Fibroblast of pulmonary artery (primary cell): ENCODE measurements at regions not wholly inside any gene's neighbourhood (a gene's known extent, or its start where the extent isn't known, plus 50 kb on each side); places are given as distances from the start of the nearest gene placed in this dataset.

ENCODE experiments used
- DNase-seq: peaks from one replicate; pipeline ENCODE4 v3.0.0-alpha.2; 2010; ENCODE audit warnings: low read depth
- H3K4me3 ChIP-seq: replicated peaks from 2 replicates; pipeline ENCODE4 v1.5.1; 2011; ENCODE audit warnings: low read depth, mild to moderate bottlenecking, control low read depth, low read length, moderate library complexity
- CTCF ChIP-seq: IDR thresholded peaks from 2 replicates; pipeline ENCODE4 v1.5.1; 2011; ENCODE audit warnings: mild to moderate bottlenecking, control low read depth, low read length, inconsistent platforms; ENCODE audit errors: missing control alignments

GRCh38 chr5:171707442-171707792 is 78.2 kb upstream of the SMIM23 start:
- H3K4me3 ChIP-seq: no peak overlapping the region
- no peak for DNase-seq
- no peak for TF ChIP-seq CTCF

- no peak for DNase-seq
- no peak for TF ChIP-seq CTCF
Measured at GRCh38 chr5:171709930-171710329, 75.7 kb upstream of the SMIM23 start.

GRCh38 chr5:171710451-171711024 is 75.1 kb upstream of the SMIM23 start:
- no peak overlapping the region for H3K4me3 ChIP-seq
- no peak for DNase-seq
- TF ChIP-seq CTCF: no peak

More at GRCh38 chr5:171709930-171710329, 75.7 kb upstream of the SMIM23 start:
- H3K4me3 ChIP-seq: no peak overlapping the region

GRCh38 chr5:171711571-171711970 is 74.0 kb upstream of the SMIM23 start:
- TF ChIP-seq CTCF: no peak
- DNase-seq: no peak
- no peak overlapping the region for H3K4me3 ChIP-seq

GRCh38 chr5:171712616-171713015 is 73.0 kb upstream of the SMIM23 start:
- H3K4me3 ChIP-seq: no peak overlapping the region
- DNase-seq: no peak
- no peak for TF ChIP-seq CTCF

- no peak for TF ChIP-seq CTCF
Measured at GRCh38 chr5:171713152-171713551, 72.5 kb upstream of the SMIM23 start.

GRCh38 chr5:171714261-171714660 is 71.4 kb upstream of the SMIM23 start:
- TF ChIP-seq CTCF: no peak
- no peak for DNase-seq
- no peak overlapping the region for H3K4me3 ChIP-seq

More at GRCh38 chr5:171713152-171713551, 72.5 kb upstream of the SMIM23 start:
- H3K4me3 ChIP-seq: no peak overlapping the region
- no peak for DNase-seq
